ENCODE measurements at regions not wholly inside any gene's neighbourhood (a gene's known extent, or its start where the extent isn't known, plus 50 kb on each side); places are given as distances from the start of the nearest gene placed in this dataset.
A peak's percentile ranks its signal among the peaks of the same experiment; 100 is the strongest.

- Mint-ChIP-seq H3K4me1 (no peaks in the 10 kb centered on the region), H3K27ac (ENCODE audit: unreplicated experiment) (no peak overlapping the region), H3K36me3 (ENCODE audit: low read depth) (peaks cover 4% of the 10 kb centered on the region), H3K27me3 (ENCODE audit: low read depth) (peaks cover 4% of the 10 kb centered on the region), H3K4me3 (no peak overlapping the region), H3K9me3 (peaks cover 5% of the 10 kb centered on the region)
- TF ChIP-seq CTCF (conservative IDR thresholded peaks at IDR 0.05) = no peak
- DNase-seq (ENCODE audit: low read depth, low spot score) = no peak
Measured at GRCh38 chr15:31587583-31587982, 260.9 kb downstream of the KLF13 start.

- Mint-ChIP-seq H3K4me1 (no peaks in the 10 kb centered on the region), H3K36me3 (ENCODE audit: low read depth) (no peaks in the 10 kb centered on the region), H3K4me3 (no peak overlapping the region), H3K27me3 (ENCODE audit: low read depth) (peaks cover 4% of the 10 kb centered on the region), H3K9me3 (no peaks in the 10 kb centered on the region), H3K27ac (ENCODE audit: unreplicated experiment) (no peak overlapping the region)
- TF ChIP-seq CTCF (conservative IDR thresholded peaks at IDR 0.05) = no peak
- DNase-seq (ENCODE audit: low read depth, low spot score) = no peak
Measured at GRCh38 chr15:31590609-31591008, 264.0 kb downstream of the KLF13 start.

GRCh38 chr15:31591908-31592307 is 265.3 kb downstream of the KLF13 start:
- DNase-seq (ENCODE audit: low read depth, low spot score) = no peak
- no peak for TF ChIP-seq CTCF (conservative IDR thresholded peaks at IDR 0.05)
- Mint-ChIP-seq H3K4me3 (no peak overlapping the region), H3K27me3 (ENCODE audit: low read depth) (no peaks in the 10 kb centered on the region), H3K9me3 (no peaks in the 10 kb centered on the region), H3K4me1 (no peaks in the 10 kb centered on the region), H3K27ac (ENCODE audit: unreplicated experiment) (no peak overlapping the region), H3K36me3 (ENCODE audit: low read depth) (no peaks in the 10 kb centered on the region)

- no peak overlapping the region for H3K27ac Mint-ChIP-seq (ENCODE audit: unreplicated experiment)
- H3K4me3 Mint-ChIP-seq = no peak overlapping the region
- no peaks in the 10 kb centered on the region for H3K36me3 Mint-ChIP-seq (ENCODE audit: low read depth)
- TF ChIP-seq CTCF (conservative IDR thresholded peaks at IDR 0.05) = no peak
- H3K4me1 Mint-ChIP-seq = peaks cover 12% of the 10 kb centered on the region
- DNase-seq (ENCODE audit: low read depth, low spot score) = no peak
- H3K27me3 Mint-ChIP-seq (ENCODE audit: low read depth) = peaks cover 12% of the 10 kb centered on the region
- H3K9me3 Mint-ChIP-seq = peaks cover 10% of the 10 kb centered on the region
Measured at GRCh38 chr15:31597466-31597865, 270.8 kb downstream of the KLF13 start.

GRCh38 chr15:31598620-31599019 is 272.0 kb downstream of the KLF13 start:
- TF ChIP-seq CTCF (conservative IDR thresholded peaks at IDR 0.05) = no peak
- Mint-ChIP-seq H3K27me3 (ENCODE audit: low read depth) (peaks cover 18% of the 10 kb centered on the region), H3K4me1 (peaks cover 12% of the 10 kb centered on the region), H3K9me3 (peaks cover 16% of the 10 kb centered on the region), H3K4me3 (no peak overlapping the region), H3K27ac (ENCODE audit: unreplicated experiment) (no peak overlapping the region), H3K36me3 (ENCODE audit: low read depth) (no peaks in the 10 kb centered on the region)
- DNase-seq (ENCODE audit: low read depth, low spot score) = no peak

- H3K27me3 Mint-ChIP-seq (ENCODE audit: low read depth) = peaks cover 17% of the 10 kb centered on the region
- TF ChIP-seq CTCF (conservative IDR thresholded peaks at IDR 0.05) = peak; percentile 40
- no peaks in the 10 kb centered on the region for H3K36me3 Mint-ChIP-seq (ENCODE audit: low read depth)
- peaks cover 16% of the 10 kb centered on the region for H3K9me3 Mint-ChIP-seq
- no peak overlapping the region for H3K4me3 Mint-ChIP-seq
- DNase-seq (ENCODE audit: low read depth, low spot score) = peak; percentile 28
- no peak overlapping the region for H3K27ac Mint-ChIP-seq (ENCODE audit: unreplicated experiment)
- peaks cover 4% of the 10 kb centered on the region for H3K4me1 Mint-ChIP-seq
Measured at GRCh38 chr15:31605467-31605931, 278.9 kb downstream of the KLF13 start.

All from neural crest cell (in vitro differentiated cells).